HEK293T (cell line): ENCODE measurements at regions not wholly inside any gene's neighbourhood (a gene's known extent, or its start where the extent isn't known, plus 50 kb on each side); places are given as distances from the start of the nearest gene placed in this dataset.

Experiments
- ARNT ChIP-seq: fragments of 450-650 bp; IDR thresholded peaks from 2 replicates; pipeline ENCODE4 v1.6.1; 2017; ENCODE audit warnings: mild to moderate bottlenecking
- BHLHE40 ChIP-seq: fragments of 450-650 bp; IDR thresholded peaks from 2 replicates; pipeline ENCODE4 v1.6.1; 2016; ENCODE audit warnings: mild to moderate bottlenecking, moderate library complexity, borderline replicate concordance
- FOXA1 ChIP-seq: fragments of 450-650 bp; IDR thresholded peaks from 2 replicates; pipeline ENCODE4 v1.6.1; 2016; ENCODE audit warnings: mild to moderate bottlenecking
- ZNF384 ChIP-seq: fragments of 450-650 bp; IDR thresholded peaks from 2 replicates; pipeline ENCODE4 v1.6.1; 2016

DNA sequence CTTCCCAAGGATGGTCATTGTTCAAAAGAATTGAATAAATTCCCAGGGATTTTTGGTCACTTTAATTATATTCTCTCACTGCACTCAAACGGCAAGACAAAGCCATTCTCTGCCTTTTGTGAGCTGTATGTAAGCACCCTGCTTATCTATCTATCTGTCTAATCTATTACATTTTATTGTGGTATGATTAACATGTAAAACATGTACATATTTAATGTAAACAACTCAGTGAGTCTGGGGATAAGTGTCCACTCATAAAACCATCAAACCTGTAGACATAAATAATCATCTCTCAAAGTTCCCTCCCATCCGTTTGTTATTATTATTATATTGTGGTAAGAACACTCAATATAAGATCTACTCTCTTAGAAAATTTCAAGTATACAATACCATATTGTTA, 167.1 kb downstream of the CAND1 start:
- TF ChIP-seq BHLHE40 (no peak), FOXA1 (no peak), ZNF384 (no peak), ARNT (no peak)
